Mucosa of stomach (tissue), 1 donor: ENCODE measurements at regions not wholly inside any gene's neighbourhood (a gene's known extent, or its start where the extent isn't known, plus 50 kb on each side); places are given as distances from the start of the nearest gene placed in this dataset.
A peak's percentile ranks its signal among the peaks of the same experiment; 100 is the strongest.

Experiments used
- H3K27me3 ChIP-seq: one replicate; pipeline ENCODE4 v1.7.0; 2013; ENCODE audit warnings: mild to moderate bottlenecking, low read length; ENCODE audit not compliant: control insufficient read depth, insufficient read depth
- H3K36me3 ChIP-seq: one replicate; pipeline ENCODE4 v1.7.0; 2013; ENCODE audit warnings: low read length; ENCODE audit not compliant: control insufficient read depth, insufficient read depth
- H3K4me1 ChIP-seq: one replicate; pipeline ENCODE4 v1.7.0; 2013; ENCODE audit warnings: mild to moderate bottlenecking, low read length; ENCODE audit not compliant: control insufficient read depth, insufficient read depth
- H3K4me3 ChIP-seq: one replicate; pipeline ENCODE4 v1.7.0; 2013; ENCODE audit warnings: low read length
- H3K9ac ChIP-seq: one replicate; pipeline ENCODE4 v1.7.0; 2013; ENCODE audit warnings: mild to moderate bottlenecking, low read length, moderate library complexity
- H3K9me3 ChIP-seq: one replicate; pipeline ENCODE4 v1.7.0; 2013; ENCODE audit warnings: mild to moderate bottlenecking, low read length, moderate library complexity; ENCODE audit not compliant: control insufficient read depth
- donor health status: Pancreatic carcinoma.

DNA sequence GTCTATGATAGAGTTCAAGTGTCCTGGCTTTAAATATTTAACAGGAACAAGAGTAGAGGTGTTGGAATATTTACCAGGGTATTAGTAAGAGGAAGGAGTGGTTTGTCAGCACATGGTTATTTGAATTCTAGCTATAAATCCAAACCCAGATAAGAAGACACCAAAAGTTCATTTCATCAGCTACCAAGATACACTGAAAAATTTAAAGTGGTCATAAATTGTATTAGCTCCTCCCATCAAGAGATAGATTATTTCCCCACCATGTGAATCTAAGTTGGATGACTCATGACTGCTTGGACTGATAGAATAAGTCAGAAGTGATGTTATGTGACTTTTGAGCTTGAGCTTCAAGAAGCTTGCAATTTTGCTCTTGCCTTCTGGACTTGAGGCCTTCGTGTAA, 72.1 kb upstream of the GRAMD2B start:
- Histone ChIP-seq H3K9ac (no peak overlapping the region), H3K36me3 (no peaks in the 10 kb centered on the region), H3K27me3 (no peaks in the 10 kb centered on the region), H3K4me1 (peaks cover 33% of the 10 kb centered on the region), H3K9me3 (no peaks in the 10 kb centered on the region), H3K4me3 (no peak overlapping the region)

DNA sequence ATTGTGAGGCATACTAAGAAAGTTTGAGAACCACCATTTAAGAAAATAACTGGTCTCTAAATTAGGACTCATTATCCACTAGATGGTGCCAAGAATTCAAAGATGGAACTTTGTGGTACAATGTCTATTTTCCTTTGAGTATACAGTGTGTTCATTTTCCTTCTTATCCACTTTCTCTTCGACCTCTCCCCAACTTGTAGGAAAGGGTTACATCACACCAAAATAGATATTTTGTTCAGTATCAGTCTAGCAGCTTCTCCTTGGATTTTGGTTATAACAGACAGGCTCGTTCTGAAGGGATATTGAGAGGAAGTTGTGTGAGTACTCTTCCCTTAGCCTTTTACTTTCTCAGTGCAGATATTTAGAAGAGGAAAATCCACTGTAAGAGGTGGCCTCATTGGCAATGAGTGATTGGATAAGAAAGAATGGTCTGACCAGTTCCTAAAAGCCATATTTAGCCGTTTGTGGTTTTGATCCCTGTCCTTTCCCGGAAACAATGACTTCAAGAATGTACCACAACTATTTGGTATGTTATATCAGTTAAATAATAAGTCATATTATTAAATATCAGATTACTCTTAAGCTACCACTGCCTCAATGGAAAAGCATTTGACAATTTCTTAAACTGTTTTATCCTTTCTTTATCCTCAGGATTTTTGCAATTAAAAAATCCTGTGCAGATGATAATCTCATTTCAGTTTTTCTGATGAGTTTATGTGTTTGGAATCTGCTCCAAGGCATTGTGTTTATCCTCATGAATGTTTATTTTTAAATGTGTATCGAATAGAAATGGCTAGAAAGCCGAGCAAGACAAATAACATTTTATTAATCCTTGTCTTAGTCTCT, 69.0 kb upstream of the GRAMD2B start:
- peaks cover 32% of the 10 kb centered on the region for H3K4me1 ChIP-seq
- H3K27me3 ChIP-seq = no peaks in the 10 kb centered on the region
- no peaks in the 10 kb centered on the region for H3K9me3 ChIP-seq
- H3K36me3 ChIP-seq = no peaks in the 10 kb centered on the region
- peak overlapping the region; percentile 55 for H3K9ac ChIP-seq
- peak overlapping the region; percentile 34 for H3K4me3 ChIP-seq

- no peaks in the 10 kb centered on the region for H3K36me3 ChIP-seq
- H3K4me3 ChIP-seq = no peak overlapping the region
- H3K27me3 ChIP-seq = no peaks in the 10 kb centered on the region
- peaks cover 28% of the 10 kb centered on the region for H3K4me1 ChIP-seq
- H3K9me3 ChIP-seq = no peaks in the 10 kb centered on the region
- H3K9ac ChIP-seq = no peak overlapping the region
Observed at GRCh38 chr5:126354858-126355731, 68.1 kb upstream of the GRAMD2B start.

- H3K36me3 ChIP-seq = no peaks in the 10 kb centered on the region
- H3K9me3 ChIP-seq = no peaks in the 10 kb centered on the region
- peaks cover 27% of the 10 kb centered on the region for H3K4me1 ChIP-seq
- H3K9ac ChIP-seq = no peak overlapping the region
- H3K4me3 ChIP-seq = no peak overlapping the region
- H3K27me3 ChIP-seq = no peaks in the 10 kb centered on the region
Observed at GRCh38 chr5:126355940-126356339, 67.3 kb upstream of the GRAMD2B start.

DNA sequence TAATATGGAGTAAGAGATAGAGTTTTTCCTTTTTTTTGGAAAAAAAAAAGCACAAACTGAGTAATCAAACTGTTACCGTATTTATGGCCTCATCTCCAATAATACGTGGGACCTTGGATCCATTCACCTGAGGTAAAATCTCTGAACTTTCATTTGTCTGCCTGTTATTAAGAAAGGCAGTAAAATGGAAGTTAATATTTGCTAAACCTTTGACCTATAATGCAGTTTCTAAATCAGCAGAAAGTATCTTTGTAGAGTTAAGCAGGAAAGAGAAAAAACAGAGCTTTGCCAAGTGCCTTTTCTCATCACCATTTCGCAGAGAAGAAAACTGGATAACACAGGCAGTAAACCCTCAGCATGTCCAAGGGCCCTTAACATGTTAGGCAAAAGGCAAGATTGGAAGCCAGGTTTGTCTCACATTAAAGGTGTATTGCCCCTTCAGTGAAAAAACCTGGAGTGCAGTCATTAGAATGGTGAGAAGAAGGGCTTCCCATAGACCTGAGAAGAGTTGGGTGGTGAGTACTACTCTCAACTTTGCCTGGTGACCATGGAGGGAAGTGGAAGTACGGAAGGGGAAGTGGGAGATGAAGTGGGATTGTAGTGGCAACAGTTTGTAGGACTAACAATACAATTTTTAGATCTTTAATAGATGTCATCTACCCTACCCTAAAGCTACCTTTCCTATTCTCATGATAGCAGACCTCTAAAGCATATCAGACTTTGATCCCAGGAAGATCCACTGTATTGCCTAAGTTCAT, 65.4 kb upstream of the GRAMD2B start:
- Histone ChIP-seq H3K36me3 (no peaks in the 10 kb centered on the region), H3K27me3 (no peaks in the 10 kb centered on the region)

DNA sequence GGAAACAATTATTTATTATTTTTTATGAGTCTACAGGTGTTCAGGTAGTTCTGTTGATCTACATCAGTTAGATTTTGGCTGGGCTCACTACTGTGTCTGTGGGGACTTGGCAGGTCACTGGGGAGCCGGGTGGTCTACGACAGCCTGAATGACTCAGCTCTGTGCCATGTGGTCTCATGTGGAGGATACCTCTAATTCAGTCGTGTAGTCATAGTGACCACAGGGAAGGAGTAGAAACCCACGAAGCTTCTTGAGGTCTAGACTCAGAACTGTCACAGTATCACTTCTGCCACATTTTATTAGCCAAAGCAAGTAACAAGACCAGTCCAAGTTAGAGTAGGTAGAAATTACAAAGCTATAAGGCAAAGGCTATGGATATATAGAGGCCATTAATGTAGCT, 64.7 kb upstream of the GRAMD2B start:
- H3K4me1 ChIP-seq = peaks cover 18% of the 10 kb centered on the region
- no peak overlapping the region for H3K4me3 ChIP-seq
- H3K9me3 ChIP-seq = no peaks in the 10 kb centered on the region
- no peaks in the 10 kb centered on the region for H3K27me3 ChIP-seq
- H3K9ac ChIP-seq = no peak overlapping the region
- no peaks in the 10 kb centered on the region for H3K36me3 ChIP-seq

More for the DNA sequence above, 65.4 kb upstream of the GRAMD2B start:
- no peaks in the 10 kb centered on the region for H3K9me3 ChIP-seq
- H3K9ac ChIP-seq = no peak overlapping the region
- H3K4me1 ChIP-seq = peaks cover 18% of the 10 kb centered on the region
- no peak overlapping the region for H3K4me3 ChIP-seq

DNA sequence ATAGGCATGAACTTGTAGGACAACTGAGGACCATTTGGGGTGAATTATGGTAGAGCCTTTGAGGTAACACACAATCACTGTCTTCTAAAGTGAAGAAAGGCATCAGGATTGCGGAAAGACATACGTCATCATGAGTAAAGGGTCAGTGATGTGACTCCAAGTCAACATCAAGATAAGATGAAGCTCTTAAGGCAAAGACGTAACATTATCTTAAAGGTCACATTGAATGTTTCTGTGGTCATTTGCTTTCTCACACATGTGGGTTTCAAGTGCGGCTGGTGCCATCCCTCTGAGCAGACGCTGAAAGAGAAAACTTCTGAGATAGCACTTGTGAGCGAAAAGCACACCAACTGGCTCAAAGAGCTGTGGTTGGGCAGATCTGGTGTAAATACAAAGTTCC, 63.3 kb upstream of the GRAMD2B start:
- Histone ChIP-seq H3K4me1 (peaks cover 10% of the 10 kb centered on the region), H3K36me3 (no peaks in the 10 kb centered on the region), H3K4me3 (no peak overlapping the region), H3K27me3 (no peaks in the 10 kb centered on the region), H3K9ac (no peak overlapping the region), H3K9me3 (no peaks in the 10 kb centered on the region)

- no peaks in the 10 kb centered on the region for H3K36me3 ChIP-seq
- peaks cover 13% of the 10 kb centered on the region for H3K4me1 ChIP-seq
- no peak overlapping the region for H3K4me3 ChIP-seq
- H3K9ac ChIP-seq = no peak overlapping the region
- no peaks in the 10 kb centered on the region for H3K9me3 ChIP-seq
- H3K27me3 ChIP-seq = no peaks in the 10 kb centered on the region
Observed at GRCh38 chr5:126360467-126360866, 62.7 kb upstream of the GRAMD2B start.

DNA sequence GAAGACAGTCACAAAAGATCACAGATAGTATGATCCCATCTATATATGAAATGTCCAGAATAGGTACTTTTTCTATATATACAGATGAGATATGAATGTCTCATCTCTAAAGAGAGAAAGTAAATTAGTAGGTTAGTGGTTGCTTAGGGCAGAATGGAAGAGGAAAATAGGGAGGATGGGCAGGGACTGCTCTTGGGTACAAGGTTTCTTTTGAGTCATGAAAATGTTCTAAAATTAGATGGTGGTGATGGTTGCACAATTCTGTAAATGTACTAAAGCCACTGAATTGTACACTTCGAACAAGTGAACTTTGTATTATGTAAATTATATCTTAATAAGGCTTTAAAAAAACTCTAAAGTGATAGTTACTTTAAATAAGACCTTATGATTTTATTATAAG, 59.6 kb upstream of the GRAMD2B start:
- Histone ChIP-seq H3K27me3 (no peaks in the 10 kb centered on the region), H3K9me3 (no peaks in the 10 kb centered on the region), H3K4me3 (no peak overlapping the region), H3K36me3 (no peaks in the 10 kb centered on the region), H3K4me1 (peaks cover 18% of the 10 kb centered on the region), H3K9ac (no peak overlapping the region)

DNA sequence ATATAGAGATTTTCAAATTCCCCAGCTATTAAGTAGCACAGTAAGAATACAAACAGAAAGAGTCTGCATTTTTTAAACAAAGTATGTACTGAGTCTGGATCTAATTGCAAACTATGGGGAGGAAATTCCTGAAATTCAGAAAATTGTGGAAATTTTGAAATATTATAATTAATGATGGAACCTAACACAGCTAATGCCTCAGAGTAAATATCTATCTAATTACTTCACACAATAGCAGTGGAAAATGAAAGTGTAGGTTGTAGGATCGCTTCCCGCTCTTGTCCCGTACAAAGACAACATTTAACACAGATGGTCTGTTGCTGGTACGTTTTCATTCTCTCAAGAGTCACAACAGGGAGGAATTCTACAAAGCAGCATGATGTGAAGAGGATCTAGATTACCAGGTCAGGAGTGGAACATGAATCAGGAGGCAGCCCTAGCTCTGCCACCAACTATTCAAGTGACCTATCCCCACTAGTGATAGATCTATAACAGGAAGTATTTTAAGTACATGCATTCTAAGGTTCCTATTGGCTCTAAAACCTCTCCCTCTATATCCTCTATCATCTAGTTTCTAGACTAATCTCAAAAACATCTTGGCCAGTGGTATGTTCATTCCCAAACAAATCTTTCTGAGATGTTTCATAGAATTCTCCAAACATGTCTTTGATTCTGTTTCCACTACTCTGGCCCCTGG, 58.9 kb upstream of the GRAMD2B start:
- H3K27me3 ChIP-seq = no peaks in the 10 kb centered on the region
- H3K9ac ChIP-seq = no peak overlapping the region
- no peaks in the 10 kb centered on the region for H3K9me3 ChIP-seq
- no peak overlapping the region for H3K4me3 ChIP-seq
- H3K36me3 ChIP-seq = no peaks in the 10 kb centered on the region
- H3K4me1 ChIP-seq = peaks cover 23% of the 10 kb centered on the region

DNA sequence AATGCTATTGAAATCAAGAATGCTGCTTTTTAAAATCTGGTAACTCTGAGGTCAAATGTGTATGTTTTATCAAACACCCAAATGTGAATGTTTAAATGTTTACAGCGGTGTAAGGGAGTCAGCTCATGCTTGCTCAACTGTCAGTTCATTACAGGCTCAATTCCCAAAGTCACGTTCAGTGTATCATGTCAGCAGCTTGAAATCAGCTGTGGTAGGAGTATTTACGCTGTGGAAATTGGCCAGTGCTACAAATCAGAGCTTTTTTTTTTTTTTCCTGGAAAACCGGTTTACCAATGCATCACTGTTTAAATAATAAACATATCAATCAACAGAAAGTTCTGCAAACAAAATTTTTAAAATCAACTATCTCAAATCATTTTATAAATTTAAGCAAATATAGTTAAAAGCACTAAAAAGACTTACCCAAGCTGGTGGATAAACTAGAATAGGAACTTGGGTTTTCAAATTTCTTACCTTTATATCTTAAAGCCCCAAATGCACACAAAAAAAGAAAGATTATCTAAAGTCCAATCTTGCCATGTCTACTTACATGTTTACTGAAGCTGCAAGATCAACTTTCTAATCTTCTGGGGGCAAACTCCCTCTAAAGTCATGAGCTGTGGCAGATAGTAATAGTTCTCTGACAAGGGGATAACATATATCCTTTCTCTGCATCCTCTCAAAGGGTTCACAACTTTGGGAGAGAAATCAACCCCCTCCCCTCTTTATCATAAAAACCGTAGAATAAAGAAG, 57.6 kb upstream of the GRAMD2B start:
- peaks cover 30% of the 10 kb centered on the region for H3K4me1 ChIP-seq
- H3K9me3 ChIP-seq = no peaks in the 10 kb centered on the region
- no peaks in the 10 kb centered on the region for H3K36me3 ChIP-seq
- no peak overlapping the region for H3K4me3 ChIP-seq
- H3K27me3 ChIP-seq = no peaks in the 10 kb centered on the region
- H3K9ac ChIP-seq = no peak overlapping the region
